Naive thymus-derived CD8-positive, alpha-beta T cell (primary cell): ENCODE measurements at regions not wholly inside any gene's neighbourhood (a gene's known extent, or its start where the extent isn't known, plus 50 kb on each side); places are given as distances from the start of the nearest gene placed in this dataset.

Experiments used
- ATAC-seq, 2 donors: fragments of 150-1000 bp; cut with Tn5 transposase in 1 of 2; sonication (Bioruptor Pico), chemical (Tn5 transposase) in 1 of 2; 1 replicate in 1 of 2; 2 replicates in 1 of 2; pipeline ENCODE4 v1.10.0; 2021; ENCODE audit warnings: mild to moderate bottlenecking in 2 of 2, moderate library complexity in 2 of 2
- POLR2A ChIA-PET: fragments of 350-600 bp; sonication (Branson Sonifier 250); formaldehyde crosslinking; loops from one replicate; lab custom pipeline; 2021; ENCODE audit warnings: antibody characterized with exemption; lab: Charles Lee
- DNase-seq, 10 donors: peaks; one replicate each; pipeline versions ENCODE4 v3.0.0 to v3.0.0-alpha.2; 2020 to 2022
- H3K27ac Mint-ChIP-seq, 10 donors: one replicate each; pipeline ENCODE4 v1.8.0; 2020 to 2022; ENCODE audit warnings: mild to moderate bottlenecking in 10 of 10, mixed read lengths in 10 of 10, moderate library complexity in 4 of 10, inconsistent platforms in 1 of 10
- H3K27me3 Mint-ChIP-seq, 5 donors: one replicate each; pipeline ENCODE4 v1.8.0; 2021 to 2022; ENCODE audit warnings: mixed read lengths in 5 of 5
- H3K36me3 Mint-ChIP-seq, 3 donors: one replicate each; pipeline ENCODE4 v1.8.0; 2020 to 2022; ENCODE audit warnings: mixed read lengths in 3 of 3, mild to moderate bottlenecking in 2 of 3, inconsistent platforms in 1 of 3
- H3K4me1 Mint-ChIP-seq, 4 donors: one replicate each; pipeline ENCODE4 v1.8.0; 2021 to 2022; ENCODE audit warnings: mixed read lengths in 4 of 4
- H3K4me3 Mint-ChIP-seq, 10 donors: one replicate each; pipeline ENCODE4 v1.8.0; 2020 to 2022; ENCODE audit warnings: mild to moderate bottlenecking in 10 of 10, mixed read lengths in 10 of 10, moderate library complexity in 6 of 10, inconsistent platforms in 1 of 10
- H3K9me3 Mint-ChIP-seq, 9 donors: one replicate each; pipeline ENCODE4 v1.8.0; 2020 to 2022; ENCODE audit warnings: mixed read lengths in 9 of 9, mild to moderate bottlenecking in 3 of 9, inconsistent platforms in 1 of 9, moderate library complexity in 1 of 9

- POLR2A ChIA-PET, result no interaction called here
- no peak overlapping the region for H3K4me3 Mint-ChIP-seq
Measured at GRCh38 chr5:90306613-90307012, 102.9 kb downstream of the CETN3 start.

DNA sequence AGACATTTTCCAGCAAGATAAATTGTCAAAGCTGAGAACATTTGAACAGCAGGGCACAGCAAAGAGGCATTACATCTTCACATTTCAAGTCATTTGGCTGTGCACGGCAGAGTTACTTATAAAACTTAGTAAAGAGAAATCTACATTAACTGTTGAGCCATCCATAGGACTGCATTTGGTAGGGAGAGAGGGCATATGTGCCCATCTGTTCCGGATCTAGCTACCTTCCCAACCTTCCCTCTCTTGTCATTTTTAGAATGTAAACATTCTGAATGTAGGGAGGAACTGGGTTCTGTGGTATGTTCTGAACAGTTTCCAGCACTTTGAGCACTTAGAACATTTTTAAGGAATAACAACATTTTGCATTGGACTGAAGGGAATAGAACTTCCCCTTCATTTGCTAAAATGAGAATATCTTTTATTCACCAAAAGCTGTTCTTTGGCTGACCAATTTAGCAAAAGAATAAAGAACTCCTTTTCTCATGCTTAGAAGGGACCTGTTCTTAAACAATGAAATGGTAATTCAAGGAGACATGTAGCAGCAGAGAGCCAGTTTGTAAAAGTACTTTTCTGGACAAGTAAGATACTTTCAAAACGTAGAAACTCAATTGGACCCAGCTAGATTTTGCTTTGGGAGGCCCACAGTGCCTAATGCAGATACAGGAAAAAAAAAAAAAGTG is 104.4 kb downstream of the CETN3 start:
- ATAC-seq (no peak), DNase-seq (no peak)
- H3K4me3 Mint-ChIP-seq, result no peak overlapping the region
- POLR2A ChIA-PET, result no interaction called here
- peaks cover 0 to 2% (median 0%) of the 10 kb centered on the region in 4 donors for H3K4me1 Mint-ChIP-seq
- H3K27ac Mint-ChIP-seq, result no peak overlapping the region
- peaks cover 0 to 5% (median 0%) of the 10 kb centered on the region in 5 donors for H3K27me3 Mint-ChIP-seq
- no peaks in the 10 kb centered on the region for H3K9me3 Mint-ChIP-seq
- no peaks in the 10 kb centered on the region for H3K36me3 Mint-ChIP-seq

More at GRCh38 chr5:90306613-90307012, 102.9 kb downstream of the CETN3 start:
- Mint-ChIP-seq H3K9me3 (no peaks in the 10 kb centered on the region), H3K36me3 (no peaks in the 10 kb centered on the region), H3K27me3 (peaks cover 0 to 5% (median 0%) of the 10 kb centered on the region in 5 donors), H3K27ac (no peak overlapping the region), H3K4me1 (no peaks in the 10 kb centered on the region)
- DNase-seq (no peak), ATAC-seq (no peak)

DNA sequence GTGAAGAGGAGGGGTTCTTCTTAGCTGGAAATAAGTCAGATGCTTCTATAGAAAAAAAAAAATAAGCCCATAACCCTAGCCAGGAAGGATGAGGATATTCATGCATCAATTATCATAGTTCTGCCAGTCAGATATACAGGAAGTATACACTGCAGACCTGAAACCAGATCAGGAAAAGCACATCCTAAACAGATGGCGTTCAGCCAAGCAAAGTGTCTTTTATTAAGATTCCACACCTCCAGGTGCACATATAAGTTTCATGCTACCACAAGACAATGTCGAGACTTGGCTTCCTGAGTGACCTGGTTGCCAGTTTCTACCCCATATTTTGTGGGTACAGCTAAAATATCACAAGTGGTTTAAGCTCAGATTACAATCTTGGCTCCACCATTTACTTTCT is 108.3 kb downstream of the CETN3 start:
- DNase-seq (no peak), ATAC-seq (no peak)
- Mint-ChIP-seq H3K36me3 (no peaks in the 10 kb centered on the region), H3K4me1 (peaks cover 0 to 2% (median 0%) of the 10 kb centered on the region in 4 donors), H3K27ac (no peak overlapping the region), H3K4me3 (no peak overlapping the region), H3K9me3 (no peaks in the 10 kb centered on the region), H3K27me3 (peaks cover 0 to 6% (median 2%) of the 10 kb centered on the region in 5 donors)
- POLR2A ChIA-PET, result no interaction called here

GRCh38 chr5:90297045-90297764 is 112.4 kb downstream of the CETN3 start:
- no peak overlapping the region for H3K27ac Mint-ChIP-seq
- H3K4me3 Mint-ChIP-seq, result no peak overlapping the region
- DNase-seq, result no peak
- ATAC-seq, result no peak
- no peaks in the 10 kb centered on the region for H3K9me3 Mint-ChIP-seq
- H3K27me3 Mint-ChIP-seq, result peaks cover 0 to 22% (median 6%) of the 10 kb centered on the region in 5 donors
- H3K4me1 Mint-ChIP-seq, result peaks cover 0 to 2% (median 0%) of the 10 kb centered on the region in 4 donors
- no peaks in the 10 kb centered on the region for H3K36me3 Mint-ChIP-seq
- POLR2A ChIA-PET, result no interaction called here

GRCh38 chr5:90294604-90295003 is 115.0 kb downstream of the CETN3 start:
- Mint-ChIP-seq H3K4me3 (no peak overlapping the region), H3K27ac (no peak overlapping the region), H3K9me3 (no peaks in the 10 kb centered on the region), H3K4me1 (no peaks in the 10 kb centered on the region), H3K36me3 (no peaks in the 10 kb centered on the region), H3K27me3 (peaks cover 5 to 27% (median 6%) of the 10 kb centered on the region in 5 donors)
- DNase-seq (no peak), ATAC-seq (no peak)
- POLR2A ChIA-PET, result no interaction called here

- DNase-seq (no peak), ATAC-seq (no peak)
- POLR2A ChIA-PET, result interaction anchor here (0.6 kb wide), 1 partner anchor 146 kb away, joined by 7 read pairs; no protein-coding TSS in a partner anchor
- Mint-ChIP-seq H3K27ac (no peak overlapping the region), H3K27me3 (peaks cover 4 to 27% (median 6%) of the 10 kb centered on the region in 5 donors), H3K4me1 (no peaks in the 10 kb centered on the region), H3K9me3 (no peaks in the 10 kb centered on the region), H3K36me3 (no peaks in the 10 kb centered on the region), H3K4me3 (no peak overlapping the region)
Measured at GRCh38 chr5:90293931-90294330, 115.6 kb downstream of the CETN3 start.

GRCh38 chr5:90290648-90291047 is 118.9 kb downstream of the CETN3 start:
- POLR2A ChIA-PET, result no interaction called here
- Mint-ChIP-seq H3K36me3 (no peaks in the 10 kb centered on the region), H3K9me3 (no peaks in the 10 kb centered on the region), H3K27me3 (peaks cover 5 to 27% (median 11%) of the 10 kb centered on the region in 5 donors), H3K4me1 (no peaks in the 10 kb centered on the region), H3K4me3 (no peak overlapping the region), H3K27ac (no peak overlapping the region)
- DNase-seq (no peak), ATAC-seq (no peak)

DNA sequence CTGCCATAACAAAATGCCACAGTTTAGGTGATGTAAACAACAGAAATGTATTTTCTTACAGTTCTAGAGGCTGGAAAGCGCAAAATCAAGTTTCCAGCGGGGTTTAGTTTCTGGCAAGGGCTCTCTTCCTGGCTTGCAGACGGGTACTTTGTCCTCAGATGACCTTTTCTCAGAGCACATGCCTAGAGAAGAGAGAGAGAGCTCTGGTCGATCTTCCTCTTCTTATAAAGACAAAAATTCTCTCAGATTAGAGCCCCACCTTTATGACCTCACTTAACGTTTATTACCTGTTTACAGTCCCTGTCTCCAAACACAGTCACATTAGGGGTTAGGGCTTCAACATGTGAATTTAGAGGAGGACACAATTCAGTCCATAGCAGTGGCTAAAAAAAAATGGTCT is 119.7 kb downstream of the CETN3 start:
- Mint-ChIP-seq H3K27me3 (peaks cover 5 to 25% (median 11%) of the 10 kb centered on the region in 5 donors), H3K4me3 (no peak overlapping the region), H3K27ac (no peak overlapping the region), H3K36me3 (no peaks in the 10 kb centered on the region), H3K9me3 (no peaks in the 10 kb centered on the region), H3K4me1 (no peaks in the 10 kb centered on the region)
- POLR2A ChIA-PET, result no interaction called here
- DNase-seq, result no peak
- no peak for ATAC-seq

GRCh38 chr5:90287036-90287435 is 122.5 kb downstream of the CETN3 start:
- POLR2A ChIA-PET, result no interaction called here
- no peak overlapping the region for H3K4me3 Mint-ChIP-seq
- peaks cover 3 to 29% (median 12%) of the 10 kb centered on the region in 5 donors for H3K27me3 Mint-ChIP-seq
- ATAC-seq (no peak), DNase-seq (no peak)
- no peak overlapping the region for H3K27ac Mint-ChIP-seq
- H3K9me3 Mint-ChIP-seq, result no peaks in the 10 kb centered on the region
- peaks cover 0 to 2% (median 0%) of the 10 kb centered on the region in 4 donors for H3K4me1 Mint-ChIP-seq
- no peaks in the 10 kb centered on the region for H3K36me3 Mint-ChIP-seq

GRCh38 chr5:90285581-90285980 is 124.0 kb downstream of the CETN3 start:
- H3K4me3 Mint-ChIP-seq, result no peak overlapping the region
- peaks cover 0 to 2% (median 0%) of the 10 kb centered on the region in 4 donors for H3K4me1 Mint-ChIP-seq
- DNase-seq (no peak), ATAC-seq (no peak)
- POLR2A ChIA-PET, result no interaction called here
- H3K36me3 Mint-ChIP-seq, result no peaks in the 10 kb centered on the region
- no peaks in the 10 kb centered on the region for H3K9me3 Mint-ChIP-seq
- peaks cover 7 to 30% (median 17%) of the 10 kb centered on the region in 5 donors for H3K27me3 Mint-ChIP-seq
- H3K27ac Mint-ChIP-seq, result no peak overlapping the region

- Mint-ChIP-seq H3K36me3 (no peaks in the 10 kb centered on the region), H3K4me3 (no peak overlapping the region), H3K27me3 (peaks cover 10 to 26% (median 17%) of the 10 kb centered on the region in 5 donors), H3K9me3 (no peaks in the 10 kb centered on the region), H3K4me1 (peaks cover 0 to 2% (median 0%) of the 10 kb centered on the region in 4 donors), H3K27ac (no peak overlapping the region)
- ATAC-seq (no peak), DNase-seq (no peak)
- POLR2A ChIA-PET, result no interaction called here
Measured at GRCh38 chr5:90284375-90284774, 125.2 kb downstream of the CETN3 start.

DNA sequence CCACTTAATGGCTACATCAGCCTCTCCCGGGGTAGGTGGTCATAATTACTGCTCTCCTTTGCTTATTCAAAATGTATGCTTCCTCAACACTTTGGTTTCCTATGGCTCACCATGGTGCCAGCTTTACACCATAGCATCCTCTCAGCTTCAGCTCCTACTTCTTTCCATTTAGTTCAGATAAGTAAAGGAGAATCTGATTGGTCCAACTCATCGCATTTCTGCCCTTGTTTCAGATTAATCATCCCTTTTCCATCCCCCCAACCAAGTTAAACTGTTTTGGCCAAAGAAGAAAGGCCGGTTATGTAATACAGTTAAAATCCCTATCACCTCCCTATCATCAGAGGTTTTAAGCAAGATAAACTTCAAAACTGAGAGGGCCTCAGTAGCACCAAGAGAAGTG is 130.5 kb downstream of the CETN3 start:
- Mint-ChIP-seq H3K27ac (no peak overlapping the region), H3K27me3 (peaks cover 15 to 25% (median 16%) of the 10 kb centered on the region in 5 donors), H3K4me1 (peaks cover 0 to 2% (median 0%) of the 10 kb centered on the region in 4 donors), H3K9me3 (no peaks in the 10 kb centered on the region), H3K36me3 (no peaks in the 10 kb centered on the region), H3K4me3 (no peak overlapping the region)
- DNase-seq, result no peak
- POLR2A ChIA-PET, result no interaction called here
- no peak for ATAC-seq

- POLR2A ChIA-PET, result no interaction called here
- no peak for ATAC-seq
- Mint-ChIP-seq H3K36me3 (no peaks in the 10 kb centered on the region), H3K4me1 (no peaks in the 10 kb centered on the region), H3K9me3 (no peaks in the 10 kb centered on the region), H3K27me3 (peaks cover 4 to 12% (median 9%) of the 10 kb centered on the region in 5 donors), H3K4me3 (no peak overlapping the region), H3K27ac (no peak overlapping the region)
- DNase-seq, result no peak
Measured at GRCh38 chr5:90274216-90274615, 135.3 kb downstream of the CETN3 start.
